Nephron progenitor cell (in vitro differentiated cells): ENCODE measurements at regions not wholly inside any gene's neighbourhood (a gene's known extent, or its start where the extent isn't known, plus 50 kb on each side); places are given as distances from the start of the nearest gene placed in this dataset.

Source experiments
- DNase-seq: peaks from one replicate; pipeline ENCODE4 v3.0.0; 2021
- H3K27ac Mint-ChIP-seq: 2 replicates; pipeline ENCODE4 v1.8.0; 2021; ENCODE audit warnings: mild to moderate bottlenecking, moderate library complexity, mixed read lengths
- H3K27me3 Mint-ChIP-seq: 2 replicates; pipeline ENCODE4 v1.8.0; 2021; ENCODE audit warnings: mild to moderate bottlenecking, low read depth, mixed read lengths; ENCODE audit not compliant: poor library complexity
- H3K36me3 Mint-ChIP-seq: 2 replicates; pipeline ENCODE4 v1.8.0; 2021; ENCODE audit warnings: low read depth, mixed read lengths
- H3K4me1 Mint-ChIP-seq: 2 replicates; pipeline ENCODE4 v1.8.0; 2021; ENCODE audit warnings: mixed read lengths
- H3K4me3 Mint-ChIP-seq: 2 replicates; pipeline ENCODE4 v1.8.0; 2021; ENCODE audit warnings: mild to moderate bottlenecking, moderate library complexity, mixed read lengths
- H3K9me3 Mint-ChIP-seq: 2 replicates; pipeline ENCODE4 v1.8.0; 2021; ENCODE audit warnings: mild to moderate bottlenecking, moderate library complexity, mixed read lengths
- CTCF ChIP-seq: fragments of 200-600 bp; sonication (generic); IDR thresholded peaks from 2 replicates; pipeline ENCODE4 v1.5.0; 2021; ENCODE audit warnings: antibody characterized with exemption

GRCh38 chr12:46100551-46101484, 110.4 kb upstream of the SCAF11 start:
- no peak overlapping the region for H3K4me3 Mint-ChIP-seq
- no peak overlapping the region for H3K27ac Mint-ChIP-seq
- peaks cover 6% of the 10 kb centered on the region for H3K27me3 Mint-ChIP-seq
- no peak for TF ChIP-seq CTCF
- peaks cover 6% of the 10 kb centered on the region for H3K4me1 Mint-ChIP-seq
- no peaks in the 10 kb centered on the region for H3K36me3 Mint-ChIP-seq
- no peak for DNase-seq
- H3K9me3 Mint-ChIP-seq, result peaks cover 3% of the 10 kb centered on the region

GRCh38 chr12:46089414-46090162, 99.2 kb upstream of the SCAF11 start:
- Mint-ChIP-seq H3K36me3 (no peaks in the 10 kb centered on the region), H3K27me3 (peaks cover 16% of the 10 kb centered on the region), H3K27ac (no peak overlapping the region), H3K4me3 (no peak overlapping the region), H3K9me3 (peaks cover 41% of the 10 kb centered on the region), H3K4me1 (peaks cover 10% of the 10 kb centered on the region)
- no peak for TF ChIP-seq CTCF
- no peak for DNase-seq

- H3K36me3 Mint-ChIP-seq, result no peaks in the 10 kb centered on the region
- TF ChIP-seq CTCF, result no peak
- H3K9me3 Mint-ChIP-seq, result peaks cover 57% of the 10 kb centered on the region
- no peak overlapping the region for H3K4me3 Mint-ChIP-seq
- no peak for DNase-seq
- H3K27ac Mint-ChIP-seq, result peak overlapping the region; percentile 32
- H3K27me3 Mint-ChIP-seq, result peaks cover 16% of the 10 kb centered on the region
- peaks cover 10% of the 10 kb centered on the region for H3K4me1 Mint-ChIP-seq
Observed at GRCh38 chr12:46087916-46088439, 97.6 kb upstream of the SCAF11 start.

- no peak for TF ChIP-seq CTCF
- H3K4me1 Mint-ChIP-seq, result peaks cover 10% of the 10 kb centered on the region
Observed at GRCh38 chr12:46084666-46085631, 94.6 kb upstream of the SCAF11 start.

GRCh38 chr12:46082490-46083200, 92.3 kb upstream of the SCAF11 start:
- no peak for TF ChIP-seq CTCF
- peaks cover 7% of the 10 kb centered on the region for H3K27me3 Mint-ChIP-seq

More at GRCh38 chr12:46084666-46085631, 94.6 kb upstream of the SCAF11 start:
- Mint-ChIP-seq H3K27me3 (peaks cover 16% of the 10 kb centered on the region), H3K4me3 (no peak overlapping the region), H3K9me3 (peaks cover 64% of the 10 kb centered on the region), H3K27ac (no peak overlapping the region), H3K36me3 (no peaks in the 10 kb centered on the region)
- DNase-seq, result no peak

More at GRCh38 chr12:46082490-46083200, 92.3 kb upstream of the SCAF11 start:
- Mint-ChIP-seq H3K4me1 (peaks cover 4% of the 10 kb centered on the region), H3K27ac (no peak overlapping the region), H3K4me3 (no peak overlapping the region), H3K9me3 (peaks cover 70% of the 10 kb centered on the region), H3K36me3 (no peaks in the 10 kb centered on the region)
- no peak for DNase-seq
